ENCODE measurements at regions not wholly inside any gene's neighbourhood (a gene's known extent, or its start where the extent isn't known, plus 50 kb on each side); places are given as distances from the start of the nearest gene placed in this dataset.

DNA sequence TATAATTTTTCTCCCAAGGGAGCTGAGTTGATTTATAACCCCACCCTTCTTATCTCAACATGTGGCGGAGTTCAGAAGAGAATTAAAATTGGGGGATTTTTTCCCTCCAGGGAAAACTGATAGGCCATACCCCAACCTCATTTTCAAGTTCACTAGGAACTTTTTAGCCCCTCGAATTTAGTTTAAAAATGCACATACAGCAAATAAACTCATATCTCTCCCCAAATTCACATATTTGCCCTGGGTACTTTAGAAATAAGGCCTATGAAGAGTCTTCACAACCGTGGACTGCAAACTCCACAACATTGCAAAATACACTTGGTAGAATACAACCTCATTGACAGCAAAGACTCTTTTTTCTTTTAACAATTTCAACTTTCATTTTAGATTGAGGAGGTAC is 206.7 kb upstream of the LEF1 start:
- ATAC-seq (no peak), DNase-seq (ENCODE audit: low spot score) (no peak)
- no peaks in the 10 kb centered on the region for H3K9me3 Mint-ChIP-seq
- H3K27me3 Mint-ChIP-seq: peaks cover 56 to 78% of the 10 kb centered on the region in 2 donors
- H3K4me3 Mint-ChIP-seq: no peak overlapping the region
- peaks cover 6 to 8% of the 10 kb centered on the region in 2 donors for H3K4me1 Mint-ChIP-seq (ENCODE audit: low read depth in 2 of 2)
- H3K27ac Mint-ChIP-seq: no peak overlapping the region
- no peaks in the 10 kb centered on the region for H3K36me3 Mint-ChIP-seq

DNA sequence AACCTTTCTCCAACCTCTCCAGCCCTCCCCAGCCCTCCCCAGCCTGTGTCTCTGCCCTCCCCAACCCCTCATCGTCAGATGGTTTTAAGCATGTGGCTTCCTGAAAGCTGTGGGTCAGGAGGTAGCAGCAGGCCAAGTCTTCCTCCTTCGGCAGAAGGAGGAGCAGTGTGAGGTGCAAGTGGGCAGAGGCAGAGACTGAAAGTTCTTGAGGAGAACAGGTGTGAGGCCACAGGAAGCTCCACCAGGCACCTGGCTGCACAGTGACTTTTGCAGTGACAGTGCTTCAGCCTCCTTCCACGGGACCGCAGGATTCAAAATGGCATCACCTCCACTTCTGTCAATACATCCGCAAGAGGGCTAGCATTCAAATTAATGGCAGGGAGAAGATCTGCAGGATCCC is 203.9 kb upstream of the LEF1 start:
- Mint-ChIP-seq H3K27ac (no peak overlapping the region), H3K4me3 (no peak overlapping the region), H3K27me3 (peaks cover 57 to 81% of the 10 kb centered on the region in 2 donors), H3K4me1 (ENCODE audit: low read depth in 2 of 2) (peaks cover 20 to 27% of the 10 kb centered on the region in 2 donors), H3K9me3 (no peaks in the 10 kb centered on the region), H3K36me3 (no peaks in the 10 kb centered on the region)
- DNase-seq (ENCODE audit: low spot score): no peak
- no peak for ATAC-seq

DNA sequence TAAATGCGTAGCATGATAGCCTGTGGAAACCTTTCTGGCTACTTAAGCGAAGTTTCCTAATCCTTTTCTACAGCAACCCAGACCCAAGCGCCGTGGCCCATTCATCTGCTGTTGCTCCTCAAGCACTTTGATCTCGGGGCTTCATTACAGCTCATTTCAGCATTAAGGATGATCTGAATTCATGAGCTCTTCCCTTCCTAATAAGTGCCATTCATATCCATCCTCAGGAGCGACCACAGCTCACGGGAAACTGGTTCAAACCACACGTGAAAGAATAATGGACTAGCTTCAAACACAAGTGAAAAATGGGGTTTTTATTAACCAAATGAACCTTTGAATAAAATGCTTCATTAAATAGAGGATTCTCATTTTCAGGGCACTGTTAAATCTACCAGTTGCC is 202.6 kb upstream of the LEF1 start:
- peak overlapping the region; percentile 38 for H3K4me3 Mint-ChIP-seq
- H3K36me3 Mint-ChIP-seq: no peaks in the 10 kb centered on the region
- H3K4me1 Mint-ChIP-seq (ENCODE audit: low read depth in 2 of 2): peaks cover 20 to 27% of the 10 kb centered on the region in 2 donors
- H3K9me3 Mint-ChIP-seq: no peaks in the 10 kb centered on the region
- H3K27me3 Mint-ChIP-seq: peaks cover 55 to 77% of the 10 kb centered on the region in 2 donors
- no peak overlapping the region for H3K27ac Mint-ChIP-seq
- no peak for DNase-seq (ENCODE audit: low spot score)
- no peak for ATAC-seq

DNA sequence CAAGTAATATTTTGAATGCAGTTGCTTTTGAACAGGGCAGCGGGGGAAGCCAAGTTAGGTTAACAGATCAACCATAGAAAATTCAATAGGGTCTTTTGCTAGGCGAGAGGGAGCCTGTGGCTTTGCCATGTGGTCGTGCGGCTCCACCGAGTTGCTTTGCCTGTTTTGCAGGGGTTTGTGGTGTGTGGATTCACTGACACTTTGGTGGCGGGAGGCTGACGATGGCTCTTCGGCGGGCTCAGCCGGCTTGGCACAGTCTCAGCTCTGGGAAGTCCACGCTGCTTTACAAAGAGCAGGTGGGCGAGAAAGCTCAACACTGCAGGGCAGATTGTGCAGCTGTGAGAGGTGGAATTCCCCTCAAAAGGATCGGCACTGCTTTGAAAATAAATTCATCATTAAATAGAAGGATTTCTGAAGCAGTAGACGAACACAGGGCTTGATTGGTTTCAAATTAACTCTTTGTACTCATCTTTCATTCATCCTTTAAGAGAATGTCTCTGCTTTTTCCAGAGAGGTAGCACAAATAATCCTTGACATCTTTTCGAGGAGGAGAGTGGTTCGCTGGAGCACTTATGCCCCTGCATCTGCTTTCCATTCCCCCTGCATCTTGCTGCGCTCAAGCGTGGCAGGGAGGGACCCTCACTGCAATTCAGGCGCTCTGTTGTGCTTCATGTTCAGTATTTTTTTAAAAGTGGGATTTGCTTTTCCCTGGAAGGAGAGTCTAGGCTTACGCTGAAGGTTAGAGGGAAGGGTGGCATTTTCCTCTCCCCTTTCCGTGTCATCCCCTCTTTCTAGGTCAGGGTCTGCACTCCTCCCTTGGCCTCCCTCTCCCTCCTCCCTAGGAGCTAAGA is 201.8 kb upstream of the LEF1 start:
- Mint-ChIP-seq H3K27me3 (peaks cover 53 to 75% of the 10 kb centered on the region in 2 donors), H3K4me3 (peak overlapping the region; percentile 38), H3K4me1 (ENCODE audit: low read depth in 2 of 2) (peaks cover 20 to 27% of the 10 kb centered on the region in 2 donors), H3K27ac (no peak overlapping the region), H3K36me3 (no peaks in the 10 kb centered on the region), H3K9me3 (no peaks in the 10 kb centered on the region)
- DNase-seq (ENCODE audit: low spot score) (peak; percentile 68), ATAC-seq (peak in 1 of 2 donors; percentile 82)

DNA sequence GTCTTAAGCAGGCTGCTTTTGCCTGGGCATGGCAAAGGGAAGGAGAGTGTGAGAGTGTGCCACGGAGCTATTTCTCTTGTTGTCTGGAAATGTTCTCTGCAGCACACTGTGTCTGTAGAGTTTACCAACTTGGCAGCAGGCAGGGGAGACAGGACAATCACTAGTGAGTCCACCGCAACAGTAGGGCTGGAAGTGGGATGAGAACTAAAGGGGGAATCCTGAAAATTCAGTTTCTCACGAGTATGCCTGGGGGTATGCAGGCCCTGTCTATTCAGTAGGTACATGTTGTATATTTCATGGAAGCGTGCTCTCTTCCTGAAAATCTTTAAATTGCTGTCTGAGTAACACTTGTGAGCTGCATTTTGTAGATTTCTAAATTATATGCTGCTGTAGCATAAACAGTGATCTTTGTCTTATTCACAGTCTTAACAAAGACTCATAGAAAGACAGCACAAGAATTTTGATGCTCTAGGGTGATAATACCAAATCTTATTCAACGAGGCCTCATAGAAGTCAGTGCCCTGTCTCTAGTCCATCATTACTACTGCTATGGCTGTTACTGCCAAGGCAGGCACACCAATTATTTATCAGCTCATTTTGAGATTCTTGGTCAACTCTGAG is 200.4 kb upstream of the LEF1 start:
- Mint-ChIP-seq H3K36me3 (no peaks in the 10 kb centered on the region), H3K9me3 (no peaks in the 10 kb centered on the region), H3K4me3 (no peak overlapping the region), H3K4me1 (ENCODE audit: low read depth in 2 of 2) (peaks cover 20 to 27% of the 10 kb centered on the region in 2 donors), H3K27me3 (peaks cover 55 to 68% of the 10 kb centered on the region in 2 donors), H3K27ac (no peak overlapping the region)
- ATAC-seq: no peak
- DNase-seq (ENCODE audit: low spot score): no peak

DNA sequence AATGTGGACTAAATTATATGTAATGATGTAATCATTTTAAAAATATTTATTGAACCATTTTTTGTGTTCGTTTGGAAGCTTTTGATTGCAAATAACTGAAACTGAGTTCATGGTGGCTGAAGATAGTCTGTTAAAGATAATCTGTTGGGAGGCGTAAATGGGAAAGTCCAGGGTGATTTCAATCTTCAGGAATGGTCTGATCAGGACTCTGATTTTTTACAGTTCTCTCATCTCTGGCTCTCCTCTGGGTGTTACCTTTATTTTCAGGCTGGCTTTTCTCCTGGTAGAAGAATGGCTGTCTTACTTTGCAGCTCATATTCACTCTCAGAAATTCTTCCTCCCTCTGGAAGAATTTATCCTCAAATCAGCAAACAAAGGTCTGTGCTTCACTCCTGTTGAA is 199.0 kb upstream of the LEF1 start:
- peak overlapping the region in 1 of 2 donors; percentile 27 for H3K27ac Mint-ChIP-seq
- no peak overlapping the region for H3K4me3 Mint-ChIP-seq
- H3K9me3 Mint-ChIP-seq: no peaks in the 10 kb centered on the region
- H3K27me3 Mint-ChIP-seq: peaks cover 51 to 65% of the 10 kb centered on the region in 2 donors
- no peaks in the 10 kb centered on the region for H3K36me3 Mint-ChIP-seq
- no peak for ATAC-seq
- no peak for DNase-seq (ENCODE audit: low spot score)
- peaks cover 20 to 27% of the 10 kb centered on the region in 2 donors for H3K4me1 Mint-ChIP-seq (ENCODE audit: low read depth in 2 of 2)

DNA sequence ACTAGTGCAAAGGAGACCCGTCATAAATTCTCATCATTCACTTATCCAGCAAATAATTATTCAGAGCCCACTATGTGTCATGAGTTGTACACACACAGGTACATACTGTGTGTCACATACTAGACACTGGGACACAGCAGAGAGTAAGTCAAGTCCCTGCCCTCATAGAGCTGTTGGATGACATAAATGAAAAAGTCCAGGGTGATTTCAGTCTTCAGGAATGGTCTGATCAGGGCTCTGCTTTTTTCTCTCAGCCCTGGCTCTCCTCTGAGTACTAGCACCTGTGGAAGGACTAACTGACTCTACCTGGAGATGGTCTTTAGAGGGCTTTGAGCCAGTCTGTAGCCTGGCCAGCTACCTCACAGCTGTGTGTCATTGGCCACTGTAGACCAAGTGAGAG is 198.0 kb upstream of the LEF1 start:
- H3K36me3 Mint-ChIP-seq: no peaks in the 10 kb centered on the region

DNA sequence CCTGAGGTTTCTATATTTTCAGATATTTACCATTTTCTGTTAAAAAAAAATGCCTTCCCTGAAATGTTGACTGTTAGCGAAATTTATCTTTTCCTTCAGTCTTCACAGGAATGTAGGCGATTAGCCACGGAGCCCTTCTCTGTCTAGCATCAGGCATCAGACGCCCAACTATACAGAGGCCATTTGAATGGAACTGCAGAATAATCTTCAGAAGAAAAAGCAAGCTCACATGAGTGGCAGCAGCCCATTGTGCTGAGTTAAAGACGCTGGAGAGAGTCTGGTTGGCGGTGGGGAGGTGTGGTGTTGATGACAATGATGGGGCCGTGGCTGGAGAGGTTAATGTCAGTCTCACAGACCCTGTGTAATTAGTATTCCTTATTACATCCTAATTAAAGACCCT is 196.8 kb upstream of the LEF1 start:
- H3K4me1 Mint-ChIP-seq (ENCODE audit: low read depth in 2 of 2): peaks cover 12 to 22% of the 10 kb centered on the region in 2 donors
- no peak for ATAC-seq
- H3K36me3 Mint-ChIP-seq: no peaks in the 10 kb centered on the region

More for the DNA sequence above, 198.0 kb upstream of the LEF1 start:
- no peak for DNase-seq (ENCODE audit: low spot score)
- Mint-ChIP-seq H3K4me3 (no peak overlapping the region), H3K27ac (no peak overlapping the region), H3K27me3 (peaks cover 53 to 70% of the 10 kb centered on the region in 2 donors), H3K9me3 (no peaks in the 10 kb centered on the region), H3K4me1 (ENCODE audit: low read depth in 2 of 2) (peaks cover 20 to 27% of the 10 kb centered on the region in 2 donors)
- no peak for ATAC-seq

DNA sequence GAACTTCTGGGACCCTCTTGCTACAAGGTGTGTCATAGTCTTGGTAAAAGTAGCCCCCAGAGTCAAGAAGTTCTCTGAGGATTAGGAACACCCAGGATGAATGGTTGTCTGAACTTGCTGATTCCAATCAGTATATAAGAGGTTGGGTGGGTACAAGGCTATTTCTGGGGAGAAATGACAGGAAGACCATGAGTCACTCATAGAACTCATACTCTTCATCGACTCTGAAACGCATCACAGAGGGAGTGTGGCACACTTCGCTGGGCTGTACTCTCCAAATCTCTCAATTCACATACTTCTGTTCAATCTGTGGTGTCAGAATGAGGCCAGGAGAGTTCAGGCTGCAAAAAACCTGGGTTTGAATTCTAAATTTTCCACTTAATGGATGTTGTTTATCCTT is 193.2 kb upstream of the LEF1 start:
- no peak overlapping the region for H3K27ac Mint-ChIP-seq
- no peaks in the 10 kb centered on the region for H3K36me3 Mint-ChIP-seq

More for the DNA sequence above, 196.8 kb upstream of the LEF1 start:
- DNase-seq (ENCODE audit: low spot score): no peak
- H3K4me3 Mint-ChIP-seq: no peak overlapping the region
- H3K27ac Mint-ChIP-seq: no peak overlapping the region
- H3K27me3 Mint-ChIP-seq: peaks cover 51 to 68% of the 10 kb centered on the region in 2 donors
- H3K9me3 Mint-ChIP-seq: no peaks in the 10 kb centered on the region

DNA sequence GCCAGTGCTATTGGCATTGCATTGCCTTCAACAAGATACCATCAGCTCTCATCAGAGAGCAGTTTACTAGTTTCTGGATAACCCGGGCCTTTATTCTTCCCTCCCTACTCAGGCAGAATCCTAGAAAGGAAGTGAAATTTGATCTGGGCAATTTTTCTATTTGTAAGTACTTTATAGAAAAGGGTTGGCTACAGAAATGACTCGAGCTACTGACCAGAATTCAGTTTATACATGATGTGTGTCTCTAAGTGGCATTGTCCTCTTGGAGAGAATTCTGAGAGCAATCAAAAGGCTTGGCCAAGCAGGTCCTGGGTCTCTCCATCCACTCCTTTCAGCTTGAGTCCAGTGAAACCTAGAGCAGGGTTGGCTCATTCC is 192.7 kb upstream of the LEF1 start:
- Mint-ChIP-seq H3K27me3 (peaks cover 58 to 72% of the 10 kb centered on the region in 2 donors), H3K27ac (no peak overlapping the region), H3K9me3 (no peaks in the 10 kb centered on the region), H3K4me1 (ENCODE audit: low read depth in 2 of 2) (peaks cover 0 to 3% of the 10 kb centered on the region in 2 donors), H3K4me3 (no peak overlapping the region), H3K36me3 (no peaks in the 10 kb centered on the region)
- ATAC-seq: no peak
- no peak for DNase-seq (ENCODE audit: low spot score)

More for the DNA sequence above, 193.2 kb upstream of the LEF1 start:
- DNase-seq (ENCODE audit: low spot score): no peak
- peaks cover 0 to 3% of the 10 kb centered on the region in 2 donors for H3K4me1 Mint-ChIP-seq (ENCODE audit: low read depth in 2 of 2)
- H3K27me3 Mint-ChIP-seq: peaks cover 61 to 74% of the 10 kb centered on the region in 2 donors
- no peaks in the 10 kb centered on the region for H3K9me3 Mint-ChIP-seq
- H3K4me3 Mint-ChIP-seq: no peak overlapping the region
- no peak for ATAC-seq

DNA sequence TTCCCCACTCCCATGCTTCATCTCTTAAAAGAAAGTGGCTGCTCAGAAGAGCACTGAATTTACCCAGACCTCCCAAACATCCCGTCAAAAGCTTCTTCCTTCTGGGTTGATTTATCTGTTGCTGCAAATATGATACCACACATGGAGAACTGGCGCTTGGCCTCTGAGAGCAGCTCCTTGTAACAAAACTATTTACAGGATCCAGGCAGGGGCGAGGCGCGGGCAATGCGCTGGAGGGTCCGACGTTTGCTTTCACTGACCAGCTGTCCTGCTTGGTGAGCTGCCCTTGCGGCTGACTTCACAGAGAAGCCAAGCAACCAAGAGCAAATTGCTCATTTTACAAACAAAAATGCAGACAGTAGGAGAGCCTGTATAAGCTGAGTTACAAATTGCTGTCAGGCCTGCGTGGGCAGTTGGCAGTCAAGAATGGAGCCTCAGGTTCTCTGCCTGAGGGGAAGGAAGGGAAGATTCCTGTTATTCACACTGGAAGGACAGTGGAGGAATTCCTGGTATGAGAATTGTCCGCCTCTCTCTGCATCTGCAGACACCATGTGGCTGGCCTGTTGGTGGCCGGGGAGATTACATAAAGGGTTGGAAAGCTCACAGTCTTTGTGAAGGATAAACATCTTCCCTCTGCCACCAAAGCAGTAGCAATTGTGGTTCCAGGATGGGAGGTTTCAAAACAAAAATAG is 192.2 kb upstream of the LEF1 start:
- no peak overlapping the region for H3K4me3 Mint-ChIP-seq
- H3K36me3 Mint-ChIP-seq: no peaks in the 10 kb centered on the region
- H3K27me3 Mint-ChIP-seq: peaks cover 54 to 67% of the 10 kb centered on the region in 2 donors
- H3K9me3 Mint-ChIP-seq: no peaks in the 10 kb centered on the region
- no peak overlapping the region for H3K27ac Mint-ChIP-seq
- DNase-seq (ENCODE audit: low spot score): no peak
- ATAC-seq: no peak
- H3K4me1 Mint-ChIP-seq (ENCODE audit: low read depth in 2 of 2): peaks cover 0 to 3% of the 10 kb centered on the region in 2 donors

DNA sequence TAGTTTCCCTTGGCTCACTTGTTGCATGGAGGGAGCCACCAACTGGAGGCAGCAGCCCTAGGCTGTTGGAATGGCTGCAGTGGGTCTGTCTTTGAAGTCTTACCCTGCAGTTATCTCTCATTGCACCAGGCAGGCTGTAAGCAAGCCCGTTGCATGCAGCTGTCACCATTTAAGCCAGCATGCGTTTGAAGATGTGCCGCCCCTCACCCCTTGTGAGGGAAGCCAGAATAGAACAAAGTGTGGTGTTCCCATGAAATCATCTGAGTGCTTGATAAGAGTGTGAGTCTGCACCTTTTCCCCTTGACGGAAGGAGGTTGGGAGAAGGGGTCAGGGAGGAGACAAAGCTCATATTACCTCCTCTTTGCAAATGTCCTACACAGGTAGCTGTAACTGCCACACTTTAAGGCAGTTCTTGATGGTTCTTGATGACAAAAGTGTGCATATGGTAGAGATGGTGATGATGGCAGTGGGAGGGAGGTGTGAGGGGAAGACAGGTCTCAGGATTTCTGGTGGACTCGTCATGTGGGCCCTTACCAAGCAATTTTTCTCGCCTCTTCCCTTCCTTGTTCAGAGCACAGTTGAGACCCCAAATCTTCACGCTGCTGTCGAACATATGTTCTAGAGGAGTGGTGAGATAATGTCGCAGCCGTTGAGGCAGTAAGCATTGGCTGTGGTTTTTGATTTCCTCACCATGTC is 191.4 kb upstream of the LEF1 start:
- ATAC-seq (no peak), DNase-seq (ENCODE audit: low spot score) (no peak)
- H3K4me1 Mint-ChIP-seq (ENCODE audit: low read depth in 2 of 2): peaks cover 0 to 3% of the 10 kb centered on the region in 2 donors
- no peak overlapping the region for H3K4me3 Mint-ChIP-seq
- H3K27me3 Mint-ChIP-seq: peaks cover 58 to 73% of the 10 kb centered on the region in 2 donors
- no peaks in the 10 kb centered on the region for H3K9me3 Mint-ChIP-seq
- H3K36me3 Mint-ChIP-seq: no peaks in the 10 kb centered on the region
- H3K27ac Mint-ChIP-seq: no peak overlapping the region

DNA sequence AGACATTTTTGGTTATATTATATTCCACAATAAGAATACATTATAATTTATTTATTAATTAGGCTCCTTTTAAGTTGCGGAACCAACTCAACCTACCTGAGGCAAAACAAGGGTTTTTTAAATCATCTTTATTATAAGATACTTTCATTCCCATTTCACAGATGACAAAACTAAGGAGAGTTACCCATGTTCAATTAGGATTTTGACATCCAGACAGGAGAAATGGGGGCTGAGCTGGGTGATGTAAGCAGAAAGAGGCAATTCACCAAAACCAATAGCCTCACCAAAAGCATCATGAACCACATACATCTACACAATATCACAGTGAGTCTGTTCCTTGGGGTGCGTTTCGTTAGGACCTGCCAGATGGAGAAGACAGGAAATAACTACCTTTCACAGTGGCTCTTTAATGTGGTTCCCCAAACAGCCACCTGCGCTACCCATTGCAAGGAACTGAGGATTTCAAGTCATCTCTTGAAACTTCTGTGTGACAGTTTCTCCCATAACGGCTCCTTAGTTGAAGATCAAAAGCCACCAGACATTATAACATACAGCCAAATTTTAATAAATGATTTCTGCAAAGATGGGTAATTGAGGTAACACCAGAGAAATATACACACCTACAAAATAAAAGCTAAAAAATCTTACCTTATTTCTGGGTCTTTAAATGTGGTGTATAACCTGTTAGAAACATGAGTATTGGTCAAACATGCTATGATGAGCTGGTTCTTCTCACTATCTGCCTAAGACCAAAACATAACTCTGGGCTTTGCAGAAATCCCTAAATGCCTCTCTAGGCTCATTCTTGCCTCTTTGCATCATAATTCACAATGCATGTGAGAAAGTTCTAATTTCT is 190.6 kb upstream of the LEF1 start:
- Mint-ChIP-seq H3K36me3 (no peaks in the 10 kb centered on the region), H3K4me1 (ENCODE audit: low read depth in 2 of 2) (peaks cover 0 to 3% of the 10 kb centered on the region in 2 donors), H3K9me3 (no peaks in the 10 kb centered on the region), H3K4me3 (no peak overlapping the region), H3K27ac (no peak overlapping the region), H3K27me3 (peaks cover 61 to 73% of the 10 kb centered on the region in 2 donors)
- no peak for DNase-seq (ENCODE audit: low spot score)
- no peak for ATAC-seq

Measured in natural killer cell treated with Interleukin-12 subunit alpha and Interleukin-12 subunit beta and Interleukin-15 and Interleukin-18, amount 100 ng/mL, for 72 hours (primary cell).